GM23338 (cell line): ENCODE measurements at regions not wholly inside any gene's neighbourhood (a gene's known extent, or its start where the extent isn't known, plus 50 kb on each side); places are given as distances from the start of the nearest gene placed in this dataset.

Experiments used
- ATAC-seq: fragments of 200-7000 bp; cut with Tn5 transposase; 3 replicates; pipeline ENCODE4 v1.9.1; 2020
- DNase-seq: peaks from one replicate; pipeline ENCODE4 v3.0.0-alpha.2; 2015; ENCODE audit warnings: low spot score
- H2AFZ ChIP-seq: fragments of 200-600 bp; sonication (generic); 2 replicates; pipeline ENCODE4 v1.8.0; 2016; ENCODE audit warnings: antibody characterized with exemption, mild to moderate bottlenecking, moderate library complexity
- H3F3A ChIP-seq: fragments of 200-600 bp; sonication (generic); replicated peaks from 2 replicates; pipeline ENCODE4 v1.8.0; 2017; ENCODE audit warnings: antibody characterized with exemption, mixed run types, low read depth
- H3K27ac ChIP-seq: fragments of 200-600 bp; sonication (generic); 2 replicates; pipeline ENCODE4 v1.6.1; 2016; ENCODE audit warnings: low read depth
- H3K27me3 ChIP-seq: fragments of 200-600 bp; sonication (generic); 2 replicates; pipeline ENCODE4 v1.8.0; 2016; ENCODE audit warnings: mild to moderate bottlenecking, mixed run types, moderate library complexity; ENCODE audit not compliant: insufficient read depth
- H3K36me3 ChIP-seq: fragments of 200-600 bp; sonication (generic); 2 replicates; pipeline ENCODE4 v1.8.0; 2016; ENCODE audit warnings: mild to moderate bottlenecking; ENCODE audit not compliant: insufficient read depth
- H3K4me1 ChIP-seq: fragments of 200-600 bp; sonication (generic); 2 replicates; pipeline ENCODE4 v1.8.0; 2016; ENCODE audit warnings: mild to moderate bottlenecking, moderate library complexity; ENCODE audit not compliant: insufficient read depth
- H3K4me2 ChIP-seq: fragments of 200-600 bp; sonication (generic); 2 replicates; pipeline ENCODE4 v1.7.1; 2017; ENCODE audit warnings: mixed run types
- H3K4me3 ChIP-seq: fragments of 200-600 bp; sonication (generic); 2 replicates; pipeline ENCODE4 v1.6.1; 2016; ENCODE audit warnings: mixed run types
- H3K79me2 ChIP-seq: fragments of 200-600 bp; sonication (generic); replicated peaks from 2 replicates; pipeline ENCODE4 v1.8.0; 2017; ENCODE audit warnings: mild to moderate bottlenecking; ENCODE audit not compliant: insufficient read depth
- H3K9me2 ChIP-seq: fragments of 200-600 bp; sonication (generic); 2 replicates; pipeline ENCODE4 v1.8.0; 2017; ENCODE audit not compliant: insufficient read depth
- H4K20me1 ChIP-seq: fragments of 200-600 bp; sonication (generic); replicated peaks from 2 replicates; pipeline ENCODE4 v1.8.0; 2017; ENCODE audit warnings: mild to moderate bottlenecking; ENCODE audit not compliant: insufficient read depth
- H3K27ac Mint-ChIP-seq: 2 replicates; pipeline ENCODE4 v1.8.0; 2020; ENCODE audit warnings: inconsistent platforms, mild to moderate bottlenecking, moderate library complexity, mixed read lengths
- H3K27me3 Mint-ChIP-seq: 3 replicates; pipeline ENCODE4 v1.8.0; 2022; ENCODE audit warnings: low read depth, mild to moderate bottlenecking, moderate library complexity, mixed read lengths, inconsistent platforms; ENCODE audit not compliant: insufficient read depth, poor library complexity
- H3K36me3 Mint-ChIP-seq: 3 replicates; pipeline ENCODE4 v1.8.0; 2021; ENCODE audit warnings: low read depth, mild to moderate bottlenecking, inconsistent platforms, moderate library complexity, mixed read lengths
- H3K4me1 Mint-ChIP-seq: 3 replicates; pipeline ENCODE4 v1.8.0; 2020; ENCODE audit warnings: mild to moderate bottlenecking, inconsistent platforms, mixed read lengths
- H3K4me3 Mint-ChIP-seq: 3 replicates; pipeline ENCODE4 v1.8.0; 2021; ENCODE audit warnings: moderate library complexity, mild to moderate bottlenecking, inconsistent platforms, mixed read lengths
- H3K9me3 Mint-ChIP-seq: 3 replicates; pipeline ENCODE4 v1.8.0; 2020; ENCODE audit warnings: moderate library complexity, mild to moderate bottlenecking, inconsistent platforms, mixed read lengths
- CREB1 ChIP-seq: fragments of 250-450 bp; sonication (Bioruptor Pico); IDR thresholded peaks from 2 replicates; pipeline ENCODE4 v1.5.0; 2020; ENCODE audit warnings: low read depth, mild to moderate bottlenecking, moderate library complexity
- CTCF ChIP-seq, 2 experiments: fragments of 200-600 bp in 1 of 2; sonication (generic) in 1 of 2; conservative IDR thresholded peaks; 2 replicates each; pipeline versions ENCODE4 v1.5.1 to v1.6.1; 2016 to 2017; ENCODE audit warnings: antibody characterized with exemption in 2 of 2, low read depth in 2 of 2, mild to moderate bottlenecking in 2 of 2, moderate library complexity in 1 of 2
- ETS1 ChIP-seq: IDR thresholded peaks from 2 replicates; pipeline ENCODE4 v1.6.1; 2016; ENCODE audit warnings: antibody characterized with exemption
- EZH2 ChIP-seq: fragments of 200-600 bp; sonication (generic); IDR thresholded peaks from one replicate; pipeline ENCODE4 v1.8.0; 2017; ENCODE audit warnings: antibody characterized with exemption, mild to moderate bottlenecking, low read depth; ENCODE audit not compliant: unreplicated experiment
- EZH2phosphoT487 ChIP-seq: fragments of 200-600 bp; sonication (generic); IDR thresholded peaks from one replicate; pipeline ENCODE4 v1.8.1; 2018; ENCODE audit warnings: antibody characterized with exemption; ENCODE audit not compliant: unreplicated experiment
- JUNB ChIP-seq: IDR thresholded peaks from one replicate; pipeline ENCODE4 v1.6.1; 2016; ENCODE audit warnings: antibody characterized with exemption; ENCODE audit not compliant: unreplicated experiment
- NANOG ChIP-seq: IDR thresholded peaks from 2 replicates; pipeline ENCODE4 v1.6.1; 2016; ENCODE audit warnings: antibody characterized with exemption, borderline replicate concordance
- ZNF114 ChIP-seq: fragments of 250-450 bp; sonication (Bioruptor Pico); IDR thresholded peaks from 2 replicates; pipeline ENCODE4 v1.5.0; 2020; ENCODE audit warnings: mild to moderate bottlenecking, moderate library complexity
- ZNF331 ChIP-seq: fragments of 250-450 bp; sonication (Bioruptor Pico); IDR thresholded peaks from 2 replicates; pipeline ENCODE4 v1.5.0; 2020; ENCODE audit warnings: low read depth, mild to moderate bottlenecking, moderate library complexity
- ZNF462 ChIP-seq: fragments of 250-450 bp; sonication (Bioruptor Pico); IDR thresholded peaks from 2 replicates; pipeline ENCODE4 v1.5.0; 2020; ENCODE audit warnings: mild to moderate bottlenecking, moderate library complexity

GRCh38 chr1:114290341-114290740 lies 136.7 kb upstream of the SYT6 start (continued):
- TF ChIP-seq CREB1 (CRISPR knock-in tag) (no peak), EZH2 (no peak), CTCF (conservative IDR thresholded peaks at IDR 0.05; ENCODE audit: low read depth in 2 of 2) (no peak)

- Mint-ChIP-seq H3K36me3 (no peaks in the 10 kb centered on the region), H3K4me3 (no peak overlapping the region), H3K9me3 (no peaks in the 10 kb centered on the region), H3K4me1 (peaks cover 11% of the 10 kb centered on the region), H3K27me3 (no peaks in the 10 kb centered on the region), H3K27ac (no peak overlapping the region)
- Histone ChIP-seq H3K36me3 (no peaks in the 10 kb centered on the region), H3F3A (no peaks in the 10 kb centered on the region), H3K4me2 (no peak overlapping the region), H2AFZ (no peak overlapping the region), H3K4me3 (no peak overlapping the region), H4K20me1 (no peaks in the 10 kb centered on the region), H3K79me2 (no peaks in the 10 kb centered on the region), H3K27ac (no peak overlapping the region), H3K27me3 (no peaks in the 10 kb centered on the region), H3K9me2 (peaks cover 9% of the 10 kb centered on the region; the same call in 1 of the 2 replicates), H3K4me1 (peaks cover 9% of the 10 kb centered on the region)
- DNase-seq (no peak), ATAC-seq (no peak)
- no peak for TF ChIP-seq ZNF462
- TF ChIP-seq EZH2phosphoT487 = no peak
- TF ChIP-seq ZNF331 (CRISPR knock-in tag) = no peak
- TF ChIP-seq ETS1 = no peak
- TF ChIP-seq ZNF114 = no peak
- no peak for TF ChIP-seq JUNB
- TF ChIP-seq CTCF (conservative IDR thresholded peaks at IDR 0.05; ENCODE audit: low read depth in 2 of 2) = no peak
- TF ChIP-seq NANOG = no peak
These were observed 136.2 kb upstream of the SYT6 start for GRCh38 chr1:114289824-114290223.
